ENCODE measurements at regions not wholly inside any gene's neighbourhood (a gene's known extent, or its start where the extent isn't known, plus 50 kb on each side); places are given as distances from the start of the nearest gene placed in this dataset.

DNA sequence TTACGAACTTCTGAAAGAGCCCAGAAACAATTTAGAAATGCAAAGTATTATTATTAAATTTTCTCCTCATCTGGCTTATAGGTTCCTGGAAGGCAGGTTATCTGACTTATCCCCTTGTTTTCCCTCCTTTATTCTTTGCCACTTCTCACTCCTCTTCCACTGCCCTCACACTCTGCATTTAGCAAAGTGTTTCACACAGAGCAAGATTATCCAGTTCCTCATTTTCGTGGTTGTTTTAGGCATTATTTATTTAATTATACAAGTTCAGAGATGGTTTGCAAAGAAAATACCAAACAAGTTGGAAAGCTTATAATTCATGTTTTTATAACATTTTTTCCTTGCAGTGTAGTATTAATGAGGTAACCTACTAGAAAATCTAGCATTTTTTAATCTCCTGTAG lies 544.9 kb downstream of the NSUN3 start:
- Histone ChIP-seq H2BK12ac (ENCODE audit: low read depth, low read length) (no peak overlapping the region), H3K9ac (replicated peaks in 1 of 4; ENCODE audit: extremely low read depth in 1 of 4, low read depth in 3 of 4, low read length in 3 of 4) (no peak overlapping the region), H3K9me3 (ENCODE audit: insufficient read depth in 2 of 2, low read depth in 1 of 2, low read length in 1 of 2) (no peaks in the 10 kb centered on the region), H4K20me1 (replicated peaks in 1 of 2; ENCODE audit: control insufficient read depth in 1 of 2, insufficient read depth in 2 of 2, low read length in 2 of 2) (no peaks in the 10 kb centered on the region), H3K4me3 (ENCODE audit: extremely low read depth in 1 of 4, insufficient read depth in 2 of 4, low read depth in 3 of 4, low read length in 4 of 4) (no peak overlapping the region), H3K18ac (ENCODE audit: extremely low read depth, low read length) (no peak overlapping the region), H3K79me1 (ENCODE audit: low read depth, low read length) (no peaks in the 10 kb centered on the region), H2BK15ac (ENCODE audit: low read length) (no peak overlapping the region), H4K5ac (ENCODE audit: insufficient read length, low read depth, low read length) (no peak overlapping the region), H3K79me2 (ENCODE audit: control insufficient read depth in 1 of 2, insufficient read depth in 2 of 2, low read length in 2 of 2) (no peaks in the 10 kb centered on the region), H3K4me1 (replicated peaks in 1 of 4; ENCODE audit: control insufficient read depth in 3 of 4, insufficient read depth in 4 of 4, low read length in 3 of 4) (no peaks in the 10 kb centered on the region), H4K91ac (replicated peaks; ENCODE audit: insufficient read length, low read length) (no peak overlapping the region), H3K27ac (ENCODE audit: low read depth, low read length) (no peak overlapping the region), H2AK5ac (ENCODE audit: low read depth, low read length) (no peak overlapping the region), H3K56ac (replicated peaks; ENCODE audit: insufficient read length, low read depth, low read length) (no peak overlapping the region), H3K14ac (ENCODE audit: insufficient read length) (no peak overlapping the region), H2BK5ac (ENCODE audit: low read depth, low read length) (no peak overlapping the region), H3K23ac (ENCODE audit: insufficient read length) (no peak overlapping the region), H3K4ac (replicated peaks; ENCODE audit: insufficient read length, low read depth, low read length) (no peak overlapping the region), H4K8ac (ENCODE audit: extremely low read depth, insufficient read depth, low read length) (no peak overlapping the region), H2AFZ (ENCODE audit: low read length) (no peak overlapping the region), H2BK20ac (ENCODE audit: low read length) (no peak overlapping the region), H3K23me2 (ENCODE audit: low read depth, low read length) (no peaks in the 10 kb centered on the region), H2BK120ac (replicated peaks; ENCODE audit: low read depth, low read length) (no peak overlapping the region), H3K4me2 (ENCODE audit: insufficient read depth in 1 of 2, low read depth in 2 of 2, low read length in 2 of 2) (no peak overlapping the region), H3K27me3 (replicated peaks in 1 of 4; ENCODE audit: control insufficient read depth in 3 of 4, extremely low read depth in 1 of 4, insufficient read depth in 3 of 4, low read length in 3 of 4) (no peaks in the 10 kb centered on the region), H3K36me3 (ENCODE audit: control insufficient read depth in 2 of 4, insufficient read depth in 4 of 4, low read length in 3 of 4) (no peaks in the 10 kb centered on the region)
- no peak for TF ChIP-seq EGR1 (IDR thresholded peaks at IDR 0.05; ENCODE audit: borderline replicate concordance, low read depth, low read length)
- TF ChIP-seq, protein P1, sequence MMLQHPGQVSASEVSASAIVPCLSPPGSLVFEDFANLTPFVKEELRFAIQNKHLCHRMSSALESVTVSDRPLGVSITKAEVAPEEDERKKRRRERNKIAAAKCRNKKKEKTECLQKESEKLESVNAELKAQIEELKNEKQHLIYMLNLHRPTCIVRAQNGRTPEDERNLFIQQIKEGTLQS (IDR thresholded peaks at IDR 0.05; ENCODE audit: insufficient read depth, low read depth, low read length) = no peak
- TF ChIP-seq NANOG (IDR thresholded peaks at IDR 0.05; ENCODE audit: insufficient read depth, low read depth, low read length, poor library complexity, severe bottlenecking) = no peak
- no peak for TF ChIP-seq GABPA (IDR thresholded peaks at IDR 0.05; ENCODE audit: borderline replicate concordance, insufficient read depth, low read length)
- no peak for TF ChIP-seq RNF2 (IDR thresholded peaks at IDR 0.05; ENCODE audit: borderline replicate concordance, low read depth, low read length, missing control alignments, poor library complexity, severe bottlenecking)
- no peak for TF ChIP-seq BCL11A (IDR thresholded peaks at IDR 0.05; ENCODE audit: low read depth in 2 of 2, low read length in 2 of 2)
- 63% methylated on average over 2 of the region's 2 CpGs; no CpG with 5 or more reads in 1 of the 2 experiments for WGBS, 2 experiments (ENCODE audit: extremely low coverage in 1 of 2, insufficient coverage in 1 of 2, insufficient read length in 1 of 2, insufficient replicate concordance in 2 of 2, low coverage in 1 of 2, low lambda C conversion rate in 2 of 2, missing lambda C conversion rate in 1 of 2)
- CTCF ChIA-PET (ENCODE audit: partially characterized antibody) = interaction anchor here (0.7 to 1.2 kb wide), 4 partner anchors 9 to 111 kb away, joined by 3 to 5 read pairs (median 4); no protein-coding TSS in a partner anchor
- FAIRE-seq = no peak
- no peak for DNase-seq (ENCODE audit: low read depth in 1 of 2, low spot score in 2 of 2)
- POLR2A ChIA-PET (ENCODE audit: partially characterized antibody) = no interaction called here

All from H1 (cell line).